Neural cell (in vitro differentiated cells): ENCODE measurements at regions not wholly inside any gene's neighbourhood (a gene's known extent, or its start where the extent isn't known, plus 50 kb on each side); places are given as distances from the start of the nearest gene placed in this dataset.

Experiments
- CTCF ChIP-seq: fragments of 450-650 bp; IDR thresholded peaks from 2 replicates; pipeline ENCODE4 v1.5.1; 2014; ENCODE audit warnings: antibody characterized with exemption, mild to moderate bottlenecking, moderate library complexity; ENCODE audit not compliant: poor library complexity, severe bottlenecking
- EP300 ChIP-seq: fragments of 450-650 bp; conservative IDR thresholded peaks from 2 replicates; pipeline ENCODE4 v1.6.1; 2014; ENCODE audit warnings: antibody characterized with exemption, mild to moderate bottlenecking, moderate library complexity; ENCODE audit not compliant: poor library complexity, severe bottlenecking
- EZH2 ChIP-seq: fragments of 200-600, 300-800 bp; shearing (Covaris generic), sonication (generic); IDR thresholded peaks from 2 replicates; pipeline ENCODE4 v1.6.1; 2014; ENCODE audit warnings: antibody characterized with exemption, low read length, borderline replicate concordance, mild to moderate bottlenecking; ENCODE audit not compliant: insufficient read depth, poor library complexity, severe bottlenecking
- MXI1 ChIP-seq: fragments of 450-650 bp; conservative IDR thresholded peaks from 2 replicates; pipeline ENCODE4 v1.6.1; 2014; ENCODE audit warnings: antibody characterized with exemption, mild to moderate bottlenecking; ENCODE audit not compliant: poor library complexity, severe bottlenecking
- POLR2AphosphoS5 ChIP-seq: IDR thresholded peaks from 2 replicates; pipeline ENCODE4 v1.6.1; 2012
- RAD21 ChIP-seq: fragments of 450-650 bp; conservative IDR thresholded peaks from 2 replicates; pipeline ENCODE4 v1.6.1; 2014; ENCODE audit warnings: antibody characterized with exemption, mild to moderate bottlenecking, moderate library complexity
- SMC3 ChIP-seq: fragments of 450-650 bp; conservative IDR thresholded peaks from 2 replicates; pipeline ENCODE4 v1.6.1; 2014; ENCODE audit warnings: antibody characterized with exemption, mild to moderate bottlenecking, moderate library complexity; ENCODE audit not compliant: poor library complexity
- TAF1 ChIP-seq: IDR thresholded peaks from 2 replicates; pipeline ENCODE4 v1.6.1; 2012; ENCODE audit warnings: low read depth
- TF ChIP-seq, protein P1 (sequence below): IDR thresholded peaks from 2 replicates; pipeline ENCODE4 v1.6.1; 2012; ENCODE audit warnings: borderline replicate concordance

- TF ChIP-seq SMC3 (no peak), EZH2 (no peak), CTCF (no peak), RAD21 (no peak), POLR2AphosphoS5 (no peak), EP300 (no peak), MXI1 (no peak), TAF1 (no peak)
- TF ChIP-seq, protein P1, sequence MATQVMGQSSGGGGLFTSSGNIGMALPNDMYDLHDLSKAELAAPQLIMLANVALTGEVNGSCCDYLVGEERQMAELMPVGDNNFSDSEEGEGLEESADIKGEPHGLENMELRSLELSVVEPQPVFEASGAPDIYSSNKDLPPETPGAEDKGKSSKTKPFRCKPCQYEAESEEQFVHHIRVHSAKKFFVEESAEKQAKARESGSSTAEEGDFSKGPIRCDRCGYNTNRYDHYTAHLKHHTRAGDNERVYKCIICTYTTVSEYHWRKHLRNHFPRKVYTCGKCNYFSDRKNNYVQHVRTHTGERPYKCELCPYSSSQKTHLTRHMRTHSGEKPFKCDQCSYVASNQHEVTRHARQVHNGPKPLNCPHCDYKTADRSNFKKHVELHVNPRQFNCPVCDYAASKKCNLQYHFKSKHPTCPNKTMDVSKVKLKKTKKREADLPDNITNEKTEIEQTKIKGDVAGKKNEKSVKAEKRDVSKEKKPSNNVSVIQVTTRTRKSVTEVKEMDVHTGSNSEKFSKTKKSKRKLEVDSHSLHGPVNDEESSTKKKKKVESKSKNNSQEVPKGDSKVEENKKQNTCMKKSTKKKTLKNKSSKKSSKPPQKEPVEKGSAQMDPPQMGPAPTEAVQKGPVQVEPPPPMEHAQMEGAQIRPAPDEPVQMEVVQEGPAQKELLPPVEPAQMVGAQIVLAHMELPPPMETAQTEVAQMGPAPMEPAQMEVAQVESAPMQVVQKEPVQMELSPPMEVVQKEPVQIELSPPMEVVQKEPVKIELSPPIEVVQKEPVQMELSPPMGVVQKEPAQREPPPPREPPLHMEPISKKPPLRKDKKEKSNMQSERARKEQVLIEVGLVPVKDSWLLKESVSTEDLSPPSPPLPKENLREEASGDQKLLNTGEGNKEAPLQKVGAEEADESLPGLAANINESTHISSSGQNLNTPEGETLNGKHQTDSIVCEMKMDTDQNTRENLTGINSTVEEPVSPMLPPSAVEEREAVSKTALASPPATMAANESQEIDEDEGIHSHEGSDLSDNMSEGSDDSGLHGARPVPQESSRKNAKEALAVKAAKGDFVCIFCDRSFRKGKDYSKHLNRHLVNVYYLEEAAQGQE = no peak
Observed at GRCh38 chr13:105608104-105608503, 927.4 kb downstream of the EFNB2 start.
